GM12878 (cell line): ENCODE measurements at regions not wholly inside any gene's neighbourhood (a gene's known extent, or its start where the extent isn't known, plus 50 kb on each side); places are given as distances from the start of the nearest gene placed in this dataset.
A peak's percentile ranks its signal among the peaks of the same experiment; 100 is the strongest.

Source experiments
- ATAC-seq: fragments of 200-7000 bp; cut with Tn5 transposase; 3 replicates; pipeline ENCODE4 v1.9.1; 2020; ENCODE audit warnings: mild to moderate bottlenecking, moderate library complexity
- BruUV-seq: library from RNA; stranded (reverse); fragments of 400-500 nt; replicated peaks from 2 replicates; lab custom pipeline; 2021; lab: Mats Ljungman, UMichigan
- CTCF ChIA-PET: fragments of 300-600 bp; sonication (Branson Sonifier 250); formaldehyde crosslinking; extraction: SDS; loops from one replicate; lab custom pipeline; 2021; ENCODE audit warnings: inconsistent platforms; lab: Yijun Ruan, JAX
- POLR2A ChIA-PET: fragments of 350-600 bp; formaldehyde crosslinking; extraction: SDS; loops from one replicate; lab custom pipeline; 2021; ENCODE audit warnings: inconsistent platforms; lab: Charles Lee
- RAD21 ChIA-PET: fragments of 300-600 bp; sonication (Branson Sonifier 250); formaldehyde crosslinking; loops from one replicate; lab custom pipeline; 2023; ENCODE audit warnings: antibody characterized with exemption; ENCODE audit not compliant: unreplicated experiment; lab: Charles Lee
- SMC1A ChIA-PET: fragments of 300-600 bp; sonication (Branson Sonifier 250); formaldehyde crosslinking; loops from one replicate; lab custom pipeline; 2023; ENCODE audit not compliant: unreplicated experiment, uncharacterized antibody; lab: Charles Lee
- DNase-seq: peaks from one replicate; pipeline ENCODE4 v3.0.0-alpha.2; 2011; ENCODE audit warnings: low read depth, low spot score
- FAIRE-seq: peaks from 3 replicates; lab custom pipeline; 2011; peaks lifted over from hg19 to GRCh38; lab: Jason Lieb, UNC
- H2AFZ ChIP-seq: 2 replicates; pipeline ENCODE4 v1.6.0; 2011; ENCODE audit warnings: low read depth, low read length, control low read depth; ENCODE audit not compliant: control insufficient read depth
- H3K27ac ChIP-seq: 2 replicates; pipeline ENCODE4 v1.5.1; 2011; ENCODE audit warnings: control low read depth; ENCODE audit not compliant: control insufficient read depth, insufficient read depth
- H3K27me3 ChIP-seq, 2 experiments: replicated peaks in 1 of 2; 2 replicates each; pipeline versions ENCODE4 v1.6.0 to v1.6.1; 2011; ENCODE audit warnings: low read length in 1 of 2; ENCODE audit not compliant: control insufficient read depth in 2 of 2, insufficient read depth in 2 of 2
- H3K36me3 ChIP-seq, 2 experiments: 2 replicates each; pipeline ENCODE4 v1.5.1; 2011; ENCODE audit warnings: low read length in 1 of 2; ENCODE audit not compliant: control insufficient read depth in 2 of 2, insufficient read depth in 2 of 2
- H3K4me1 ChIP-seq: 2 replicates; pipeline ENCODE4 v1.6.1; 2011; ENCODE audit warnings: mild to moderate bottlenecking, low read length, moderate library complexity, mixed read lengths; ENCODE audit not compliant: control insufficient read depth, insufficient read depth
- H3K4me2 ChIP-seq: 2 replicates; pipeline ENCODE4 v1.6.0; 2011; ENCODE audit warnings: control low read depth; ENCODE audit not compliant: control insufficient read depth, insufficient read depth
- H3K4me3 ChIP-seq: fragments of 200-600 bp; sonication (generic); 2 replicates; pipeline ENCODE4 v1.5.1; 2016
- H3K79me2 ChIP-seq: 2 replicates; pipeline ENCODE4 v1.6.0; 2011; ENCODE audit warnings: low read length; ENCODE audit not compliant: control insufficient read depth, insufficient read depth
- H3K9ac ChIP-seq: 2 replicates; pipeline ENCODE4 v1.8.0; 2011; ENCODE audit warnings: low read length, control low read depth, mixed read lengths; ENCODE audit not compliant: control insufficient read depth, insufficient read depth
- H3K9me3 ChIP-seq: replicated peaks from 3 replicates; pipeline ENCODE4 v1.5.1; 2011; ENCODE audit warnings: mild to moderate bottlenecking, low read length; ENCODE audit not compliant: control insufficient read depth, insufficient read depth
- H4K20me1 ChIP-seq: 2 replicates; pipeline ENCODE4 v1.6.0; 2011; ENCODE audit not compliant: control insufficient read depth, insufficient read depth
- CHD4 ChIP-seq: fragments of 200-600 bp; sonication (generic); IDR thresholded peaks from 2 replicates; pipeline ENCODE4 v1.6.1; 2016; ENCODE audit warnings: mild to moderate bottlenecking
- DPF2 ChIP-seq: fragments of 450-650 bp; IDR thresholded peaks from 2 replicates; pipeline ENCODE4 v1.6.1; 2017; ENCODE audit warnings: mild to moderate bottlenecking
- EP300 ChIP-seq, 2 experiments: fragments of 150-350 bp in 1 of 2; IDR thresholded peaks; 2 replicates each; pipeline ENCODE4 v1.6.1; 2011 to 2012; ENCODE audit warnings: low read depth in 2 of 2, low read length in 2 of 2, borderline replicate concordance in 1 of 2, improper control_type of control experiment in 1 of 2, inconsistent platforms in 1 of 2; ENCODE audit not compliant: control insufficient read depth in 1 of 2
- IKZF1 ChIP-seq: fragments of 450-650 bp; conservative IDR thresholded peaks from 2 replicates; pipeline ENCODE4 v1.6.1; 2017; ENCODE audit warnings: antibody characterized with exemption, mild to moderate bottlenecking
- IKZF2 ChIP-seq, 2 experiments: fragments of 450-650 bp; IDR thresholded peaks; 2 replicates each; pipeline ENCODE4 v1.6.1; 2017; ENCODE audit warnings: mild to moderate bottlenecking in 2 of 2, moderate library complexity in 2 of 2
- MTA2 ChIP-seq: fragments of 450-650 bp; IDR thresholded peaks from 2 replicates; pipeline ENCODE4 v1.6.1; 2016; ENCODE audit warnings: low read depth, mild to moderate bottlenecking, moderate library complexity
- RAD21 ChIP-seq: IDR thresholded peaks from 2 replicates; pipeline ENCODE4 v1.6.1; 2011; ENCODE audit warnings: mild to moderate bottlenecking, low read depth, low read length, moderate library complexity; ENCODE audit not compliant: insufficient read depth
- ZNF24 ChIP-seq: fragments of 450-650 bp; IDR thresholded peaks from 2 replicates; pipeline ENCODE4 v1.6.1; 2017; ENCODE audit warnings: antibody characterized with exemption, mild to moderate bottlenecking
- ZNF274 ChIP-seq: IDR thresholded peaks from one replicate; pipeline ENCODE4 v1.8.0; 2011; ENCODE audit not compliant: insufficient read length, insufficient read depth
- WGBS: methylation state at CpG from one replicate; pipeline ENCODE4 v1.1.6; 2016; ENCODE audit warnings: low lambda C conversion rate; ENCODE audit not compliant: insufficient replicate concordance, insufficient coverage; ENCODE audit errors: missing lambda C conversion rate; 5-methylcytosine and 5-hydroxymethylcytosine counted together
- in situ Hi-C: fragments of 300-500 bp; cut with MboI; formaldehyde crosslinking; loops from 9 replicates; pipeline ENCODE4 v1.14.3; 2018; ENCODE audit warnings: mixed read lengths
- intact Hi-C: fragments of 100-400 bp; cut with micrococcal nuclease; formaldehyde crosslinking; loops from one replicate; pipeline ENCODE4 v1.14.2; 2022; ENCODE audit not compliant: unreplicated experiment
- TF ChIP-seq, protein P1 (sequence below): fragments of 450-650 bp; IDR thresholded peaks from 2 replicates; pipeline ENCODE4 v1.6.1; 2017; ENCODE audit warnings: low read depth, mild to moderate bottlenecking, moderate library complexity

DNA sequence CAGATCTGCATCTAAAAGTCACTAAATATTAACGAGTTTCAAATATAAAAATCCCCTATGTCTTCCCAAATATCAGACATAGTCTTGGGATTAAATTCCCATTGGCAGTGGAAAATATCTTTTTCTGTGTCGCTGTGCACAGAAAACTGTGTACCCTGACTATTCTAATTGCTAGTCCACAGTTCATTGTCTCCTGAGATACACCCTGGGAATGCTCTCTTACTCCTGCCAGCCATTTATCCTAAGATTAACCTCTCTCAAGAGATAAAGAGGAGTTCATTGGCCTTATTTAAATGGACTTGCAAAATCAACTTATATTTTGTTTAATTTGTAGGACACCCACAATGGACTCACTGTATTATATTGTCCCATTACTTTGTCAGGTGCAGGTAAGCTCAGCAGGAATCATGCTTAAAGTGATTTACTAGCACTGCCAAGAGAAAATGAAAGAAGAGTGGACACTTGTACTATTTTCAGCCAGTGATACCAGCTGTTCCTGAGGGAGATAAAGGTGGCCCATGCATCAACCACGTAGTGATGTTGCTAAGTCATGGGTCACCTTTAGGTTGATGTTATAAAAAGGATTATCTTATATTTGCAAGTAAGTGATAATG lies 553.8 kb downstream of the PIK3C3 start (continued):
- no peak for TF ChIP-seq RAD21

DNA sequence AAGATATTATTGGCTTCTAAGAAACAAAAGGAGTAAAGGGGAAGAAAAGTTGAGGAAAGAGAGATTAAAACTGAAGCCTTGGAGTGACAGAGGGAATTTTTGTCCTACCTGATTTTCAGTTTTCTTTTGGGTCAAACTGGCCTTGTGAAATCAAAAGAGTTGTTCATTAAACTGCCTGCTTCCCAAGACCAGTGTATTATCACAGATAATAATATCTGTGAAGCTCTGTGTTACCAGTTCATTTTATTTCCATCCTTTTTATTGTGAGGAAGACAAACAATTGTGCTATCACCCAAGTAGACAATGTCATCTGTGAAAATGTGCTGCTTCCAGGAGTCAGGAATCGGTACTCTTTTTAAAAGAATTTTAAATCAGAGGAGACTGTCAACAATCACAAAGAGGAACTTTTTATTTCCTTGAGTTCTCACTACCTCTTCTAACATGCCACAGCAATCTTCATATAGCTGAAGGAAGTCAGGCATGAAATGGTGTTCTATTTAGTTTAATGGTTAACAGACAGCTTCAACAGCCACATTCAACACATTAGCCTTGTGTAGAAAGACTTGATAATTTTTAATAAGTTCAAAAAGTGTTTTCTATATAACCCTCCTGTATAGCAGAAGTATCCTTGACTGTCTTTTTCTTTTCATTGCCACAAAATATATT lies 554.8 kb downstream of the PIK3C3 start:
- in situ Hi-C loops = no loop called here

More for the DNA sequence above, 554.8 kb downstream of the PIK3C3 start:
- BruUV-seq = no TSS peak
- CTCF ChIA-PET = interaction anchor here (0.6 to 1.3 kb wide), 6 partner anchors 14 to 396 kb away, joined by 3 to 6 read pairs (median 4); no protein-coding TSS in a partner anchor
- SMC1A ChIA-PET = interaction anchor here (0.5 to 1.2 kb wide), 7 partner anchors 10 to 222 kb away, joined by 3 to 5 read pairs (median 4); no protein-coding TSS in a partner anchor
- RAD21 ChIA-PET = interaction anchor here (0.8 to 1.6 kb wide), 6 partner anchors 11 to 396 kb away, joined by 3 to 12 read pairs (median 3); no protein-coding TSS in a partner anchor
- H3K4me1 ChIP-seq = no peaks in the 10 kb centered on the region
- POLR2A ChIA-PET = interaction anchor here (0.6 to 0.9 kb wide), 2 partner anchors 12 to 34 kb away, joined by 3 read pairs; no protein-coding TSS in a partner anchor
- H3K4me2 ChIP-seq = no peak overlapping the region
- H3K36me3 ChIP-seq = no peaks in the 10 kb centered on the region
- peak; percentile 23 for DNase-seq
- no peak for FAIRE-seq
- 20% methylated on average over 1 of the region's 1 CpG for WGBS
- H3K27me3 ChIP-seq = no peaks in the 10 kb centered on the region
- H2AFZ ChIP-seq = no peak overlapping the region
- TF ChIP-seq, protein P1, sequence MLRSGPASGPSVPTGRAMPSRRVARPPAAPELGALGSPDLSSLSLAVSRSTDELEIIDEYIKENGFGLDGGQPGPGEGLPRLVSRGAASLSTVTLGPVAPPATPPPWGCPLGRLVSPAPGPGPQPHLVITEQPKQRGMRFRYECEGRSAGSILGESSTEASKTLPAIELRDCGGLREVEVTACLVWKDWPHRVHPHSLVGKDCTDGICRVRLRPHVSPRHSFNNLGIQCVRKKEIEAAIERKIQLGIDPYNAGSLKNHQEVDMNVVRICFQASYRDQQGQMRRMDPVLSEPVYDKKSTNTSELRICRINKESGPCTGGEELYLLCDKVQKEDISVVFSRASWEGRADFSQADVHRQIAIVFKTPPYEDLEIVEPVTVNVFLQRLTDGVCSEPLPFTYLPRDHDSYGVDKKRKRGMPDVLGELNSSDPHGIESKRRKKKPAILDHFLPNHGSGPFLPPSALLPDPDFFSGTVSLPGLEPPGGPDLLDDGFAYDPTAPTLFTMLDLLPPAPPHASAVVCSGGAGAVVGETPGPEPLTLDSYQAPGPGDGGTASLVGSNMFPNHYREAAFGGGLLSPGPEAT = peak; percentile 16
- TF ChIP-seq CHD4 (no peak), ZNF24 (no peak), IKZF1 (peak; percentile 44; the same call in 1 of the 2 replicates), IKZF2 (IDR thresholded peaks at IDR 0.05) (peak in 1 of 2 experiments; percentile 51; a peak in 1 of 4 replicates), EP300 (IDR thresholded peaks at IDR 0.05; ENCODE audit: borderline replicate concordance in 1 of 2, control insufficient read depth in 1 of 2, low read depth in 2 of 2, low read length in 2 of 2) (peak in 1 of 2 experiments; percentile 37; a peak in 1 of 4 replicates), DPF2 (0 out of 2 replicates have a peak, but pooled peaks have one; percentile 32), ZNF274 (no peak), MTA2 (peak; percentile 28; the same call in 1 of the 2 replicates)
- intact Hi-C loops = loop anchor here (10.0 kb wide), 1 partner anchor 395 kb away; no protein-coding TSS in a partner anchor
- ATAC-seq = peak; percentile 92
- no peak overlapping the region for H3K9ac ChIP-seq
- H3K27ac ChIP-seq = no peak overlapping the region
- no peak overlapping the region for H3K4me3 ChIP-seq
- H4K20me1 ChIP-seq = no peaks in the 10 kb centered on the region
- no peaks in the 10 kb centered on the region for H3K79me2 ChIP-seq
- no peaks in the 10 kb centered on the region for H3K9me3 ChIP-seq
